IMR-90 (cell line): ENCODE measurements at regions not wholly inside any gene's neighbourhood (a gene's known extent, or its start where the extent isn't known, plus 50 kb on each side); places are given as distances from the start of the nearest gene placed in this dataset.

Experiments used
- ATAC-seq: fragments of 200-7000 bp; cut with Tn5 transposase; 2 replicates; pipeline ENCODE4 v1.9.1; 2020; ENCODE audit warnings: low read depth, mild to moderate bottlenecking, moderate library complexity
- BruUV-seq: library from RNA; stranded (reverse); fragments of 400-500 nt; replicated peaks from 2 replicates; lab custom pipeline; 2021; lab: Mats Ljungman, UMichigan
- CTCF ChIA-PET: fragments of 300-600 bp; formaldehyde crosslinking; extraction: SDS; loops from one replicate; lab custom pipeline; 2021; ENCODE audit warnings: antibody characterized with exemption; lab: Yijun Ruan, JAX
- POLR2A ChIA-PET: fragments of 300-600 bp; sonication (Branson Sonifier 250); formaldehyde crosslinking; loops from one replicate; lab custom pipeline; 2022; ENCODE audit warnings: antibody characterized with exemption; ENCODE audit not compliant: unreplicated experiment; lab: Charles Lee
- DNase-seq: peaks from one replicate; pipeline ENCODE4 v3.0.0; 2013
- H2AFZ ChIP-seq: replicated peaks from 2 replicates; pipeline ENCODE3; 2013; ENCODE audit warnings: low read length, mild to moderate bottlenecking; ENCODE audit not compliant: poor library complexity
- H2AK5ac ChIP-seq: 2 replicates; pipeline ENCODE4 v1.6.1; 2013; ENCODE audit warnings: low read depth, low read length, inconsistent platforms
- H2AK9ac ChIP-seq: replicated peaks from 2 replicates; pipeline ENCODE3; 2013; ENCODE audit warnings: mild to moderate bottlenecking, low read depth, low read length, moderate library complexity; ENCODE audit not compliant: poor library complexity
- H2BK120ac ChIP-seq: 2 replicates; pipeline ENCODE4 v1.6.1; 2013; ENCODE audit warnings: low read depth, low read length, inconsistent platforms
- H2BK15ac ChIP-seq: 3 replicates; pipeline ENCODE4 v1.6.1; 2013; ENCODE audit warnings: low read depth, low read length, inconsistent platforms
- H2BK20ac ChIP-seq: 2 replicates; pipeline ENCODE4 v1.6.1; 2013; ENCODE audit warnings: low read depth, mild to moderate bottlenecking, inconsistent platforms, low read length, moderate library complexity
- H2BK5ac ChIP-seq: 2 replicates; pipeline ENCODE4 v1.6.1; 2013; ENCODE audit warnings: mild to moderate bottlenecking, low read depth, low read length, inconsistent platforms; ENCODE audit not compliant: poor library complexity, severe bottlenecking
- H3K14ac ChIP-seq: replicated peaks from 2 replicates; pipeline ENCODE4 v1.6.1; 2013; ENCODE audit warnings: low read depth, low read length, inconsistent platforms
- H3K18ac ChIP-seq: 2 replicates; pipeline ENCODE4 v1.6.1; 2013; ENCODE audit warnings: low read depth, low read length, control low read depth
- H3K23ac ChIP-seq: 2 replicates; pipeline ENCODE4 v1.6.1; 2013; ENCODE audit warnings: low read depth, low read length, inconsistent platforms
- H3K27ac ChIP-seq: 2 replicates; pipeline ENCODE4 v1.5.1; 2013; ENCODE audit warnings: mild to moderate bottlenecking, control low read depth, low read length; ENCODE audit not compliant: insufficient read depth
- H3K27me3 ChIP-seq: 2 replicates; pipeline ENCODE4 v1.6.1; 2013; ENCODE audit warnings: low read length; ENCODE audit not compliant: control insufficient read depth, insufficient read depth
- H3K36me3 ChIP-seq: 2 replicates; pipeline ENCODE4 v1.6.1; 2013; ENCODE audit warnings: low read length, mixed read lengths; ENCODE audit not compliant: control insufficient read depth, insufficient read depth
- H3K4ac ChIP-seq: 2 replicates; pipeline ENCODE4 v1.6.1; 2013; ENCODE audit warnings: low read depth, low read length, inconsistent platforms
- H3K4me1 ChIP-seq: 2 replicates; pipeline ENCODE4 v1.6.1; 2013; ENCODE audit warnings: low read length, mixed read lengths; ENCODE audit not compliant: control insufficient read depth, insufficient read depth
- H3K4me2 ChIP-seq: 2 replicates; pipeline ENCODE4 v1.6.1; 2013; ENCODE audit warnings: low read depth, mild to moderate bottlenecking, control low read depth, low read length, moderate library complexity
- H3K4me3 ChIP-seq: 2 replicates; pipeline ENCODE4 v1.5.1; 2013; ENCODE audit warnings: low read depth, mild to moderate bottlenecking, control low read depth, low read length, moderate library complexity; ENCODE audit not compliant: insufficient read depth
- H3K56ac ChIP-seq: 2 replicates; pipeline ENCODE4 v1.6.1; 2013; ENCODE audit warnings: low read length, inconsistent platforms; ENCODE audit not compliant: insufficient read depth; ENCODE audit errors: extremely low read depth
- H3K79me1 ChIP-seq, 2 experiments: 2 replicates each; pipeline ENCODE4 v1.6.1; 2013; ENCODE audit warnings: low read length in 2 of 2, inconsistent platforms in 1 of 2, low read depth in 1 of 2
- H3K9ac ChIP-seq: 2 replicates; pipeline ENCODE4 v1.6.1; 2013; ENCODE audit warnings: low read depth, low read length, control low read depth
- H3K9me1 ChIP-seq: 2 replicates; pipeline ENCODE4 v1.6.1; 2013; ENCODE audit warnings: low read length, inconsistent platforms; ENCODE audit not compliant: insufficient read depth
- H3K9me3 ChIP-seq: 2 replicates; pipeline ENCODE4 v1.6.1; 2013; ENCODE audit warnings: low read length; ENCODE audit not compliant: control insufficient read depth, insufficient read depth
- H4K20me1 ChIP-seq: 2 replicates; pipeline ENCODE4 v1.6.1; 2013; ENCODE audit warnings: low read length, inconsistent platforms; ENCODE audit not compliant: insufficient read depth
- H4K5ac ChIP-seq: 2 replicates; pipeline ENCODE4 v1.6.1; 2013; ENCODE audit warnings: mild to moderate bottlenecking, low read depth, low read length, control low read depth
- H4K8ac ChIP-seq, 2 experiments: 2 replicates each; pipeline ENCODE4 v1.6.1; 2013; ENCODE audit warnings: low read depth in 2 of 2, low read length in 2 of 2, control low read depth in 1 of 2, inconsistent platforms in 1 of 2
- H4K91ac ChIP-seq: 2 replicates; pipeline ENCODE4 v1.6.1; 2013; ENCODE audit warnings: low read depth, low read length, inconsistent platforms; ENCODE audit not compliant: insufficient read depth
- BHLHE40 ChIP-seq: fragments of 150-350 bp; IDR thresholded peaks from 2 replicates; pipeline ENCODE4 v1.6.1; 2016; ENCODE audit warnings: mild to moderate bottlenecking, low read depth, low read length
- CEBPB ChIP-seq: IDR thresholded peaks from 2 replicates; pipeline ENCODE4 v1.6.1; 2012; ENCODE audit warnings: low read depth, low read length, improper control_type of control experiment
- FOS ChIP-seq: fragments of 150-350 bp; IDR thresholded peaks from 2 replicates; pipeline ENCODE4 v1.6.1; 2016; ENCODE audit warnings: low read depth, low read length
- MAFK ChIP-seq: IDR thresholded peaks from 2 replicates; pipeline ENCODE4 v1.6.1; 2012; ENCODE audit warnings: low read depth, low read length, improper control_type of control experiment
- MAZ ChIP-seq: IDR thresholded peaks from 2 replicates; pipeline ENCODE4 v1.6.1; 2012; ENCODE audit warnings: low read depth, mild to moderate bottlenecking, low read length, improper control_type of control experiment, moderate library complexity, borderline replicate concordance
- NFE2L2 ChIP-seq: fragments of 150-350 bp; IDR thresholded peaks from 2 replicates; pipeline ENCODE4 v1.6.1; 2016; ENCODE audit warnings: low read depth, mild to moderate bottlenecking, low read length
- RAD21 ChIP-seq: IDR thresholded peaks from 2 replicates; pipeline ENCODE4 v1.6.1; 2012; ENCODE audit warnings: low read length, improper control_type of control experiment
- RCOR1 ChIP-seq: IDR thresholded peaks from 2 replicates; pipeline ENCODE4 v1.6.1; 2012; ENCODE audit warnings: mild to moderate bottlenecking, low read length, improper control_type of control experiment; ENCODE audit not compliant: insufficient replicate concordance
- SMC3 ChIP-seq: fragments of 150-350 bp; IDR thresholded peaks from 2 replicates; pipeline ENCODE4 v1.6.1; 2016; ENCODE audit warnings: low read depth, mild to moderate bottlenecking, antibody characterized with exemption, low read length, moderate library complexity
- WGBS, 2 experiments: methylation state at CpG; one replicate each; pipeline versions ENCODE4 v1.1.5 to v1.1.7; 2013; ENCODE audit warnings: missing lambda C conversion rate in 2 of 2; ENCODE audit not compliant: insufficient read length in 1 of 2; ENCODE audit errors: extremely low coverage in 2 of 2; 5-methylcytosine and 5-hydroxymethylcytosine counted together
- dilution Hi-C: fragments of 300-500 bp; cut with HindIII; formaldehyde crosslinking; loops from one replicate; pipeline ENCODE4 v1.14.3; 2018; ENCODE audit warnings: low sequenced_read_pairs; ENCODE audit not compliant: unreplicated experiment
- in situ Hi-C: fragments of 300-500 bp; cut with MboI; formaldehyde crosslinking; loops from 3 replicates; pipeline ENCODE4 v1.14.3; 2019; ENCODE audit warnings: low sequenced_read_pairs, inconsistent platforms, mixed read lengths
- intact Hi-C: fragments of 100-400 bp; cut with micrococcal nuclease; formaldehyde crosslinking; loops from 2 replicates; pipeline ENCODE4 v1.10.0; 2022

- DNase-seq (no peak), ATAC-seq (no peak)
- Histone ChIP-seq H2BK15ac (no peak overlapping the region), H4K5ac (no peak overlapping the region), H4K20me1 (no peaks in the 10 kb centered on the region), H2BK20ac (no peak overlapping the region), H3K79me1 (no peaks in the 10 kb centered on the region), H3K9me1 (no peaks in the 10 kb centered on the region), H3K4me3 (no peak overlapping the region), H4K91ac (no peak overlapping the region), H3K27ac (no peak overlapping the region), H3K4ac (no peak overlapping the region), H3K18ac (no peak overlapping the region), H3K9ac (no peak overlapping the region), H2AFZ (no peak overlapping the region), H2BK5ac (no peak overlapping the region), H3K56ac (no peak overlapping the region), H3K4me1 (no peaks in the 10 kb centered on the region), H3K4me2 (no peak overlapping the region), H3K9me3 (no peaks in the 10 kb centered on the region), H2BK120ac (no peak overlapping the region), H4K8ac (no peak overlapping the region), H3K36me3 (no peaks in the 10 kb centered on the region), H3K23ac (no peak overlapping the region), H3K14ac (no peak overlapping the region), H2AK5ac (no peak overlapping the region), H2AK9ac (no peak overlapping the region), H3K27me3 (no peaks in the 10 kb centered on the region)
- BruUV-seq, result no TSS peak
- WGBS, 2 experiments, result 67% methylated on average over 1 of the region's 14 CpGs; no CpG with 5 or more reads in 1 of the 2 experiments
- TF ChIP-seq RCOR1 (no peak), FOS (no peak), NFE2L2 (no peak), MAFK (no peak), CEBPB (no peak), MAZ (no peak), SMC3 (no peak), BHLHE40 (no peak), RAD21 (no peak)
- ChIA-PET CTCF (no interaction called here), POLR2A (no interaction called here)
- in situ Hi-C loops (no loop called here), intact Hi-C loops (no loop called here), dilution Hi-C loops (no loop called here)
These were observed 85.3 kb upstream of the RALGAPA2 start for GRCh38 chr20:20797521-20798310.
